TTC549 (cell line): ENCODE measurements at regions not wholly inside any gene's neighbourhood (a gene's known extent, or its start where the extent isn't known, plus 50 kb on each side); places are given as distances from the start of the nearest gene placed in this dataset.

Source experiments
- FAIRE-seq: peaks from 2 replicates; lab custom pipeline; 2012; peaks lifted over from hg19 to GRCh38; lab: Jason Lieb, UNC

DNA sequence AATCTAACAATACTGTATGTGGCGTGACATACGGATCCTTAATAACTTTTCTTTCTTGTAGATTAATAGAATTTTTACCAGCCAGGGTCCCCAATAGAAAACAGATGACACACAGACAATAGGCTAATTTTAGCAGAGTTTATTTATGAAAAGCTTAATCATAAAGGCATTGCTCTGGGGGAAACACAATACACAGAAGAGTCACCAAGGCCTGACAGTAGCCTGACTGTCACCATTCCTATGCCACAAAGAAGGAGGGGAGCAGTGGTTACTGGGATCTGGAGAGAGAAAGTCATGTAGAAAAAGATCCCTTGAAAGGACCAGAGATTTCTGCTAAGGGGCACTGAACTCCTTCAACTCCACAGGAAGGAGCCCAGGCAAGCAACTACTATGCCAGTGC, 139.5 kb downstream of the METTL4 start:
- FAIRE-seq: no peak

DNA sequence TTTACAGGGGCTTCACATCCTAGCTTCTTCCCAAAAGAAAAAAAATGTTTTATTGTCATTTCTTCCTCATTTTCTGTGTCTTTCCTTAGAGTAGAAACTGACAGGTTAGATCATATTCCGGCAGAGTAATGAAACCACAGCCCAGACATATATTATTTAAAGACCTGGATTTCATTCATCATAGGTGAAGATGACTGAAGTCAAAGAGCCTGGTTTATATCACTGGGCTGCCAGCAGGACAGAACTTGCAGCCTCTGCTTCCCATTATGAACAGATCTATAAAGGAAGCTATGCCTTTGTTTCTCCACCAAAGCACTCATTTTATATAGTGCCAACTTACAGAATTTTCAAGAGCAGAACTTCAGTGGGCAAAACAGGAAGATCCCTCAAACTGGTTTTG, 137.9 kb downstream of the METTL4 start:
- FAIRE-seq: no peak

DNA sequence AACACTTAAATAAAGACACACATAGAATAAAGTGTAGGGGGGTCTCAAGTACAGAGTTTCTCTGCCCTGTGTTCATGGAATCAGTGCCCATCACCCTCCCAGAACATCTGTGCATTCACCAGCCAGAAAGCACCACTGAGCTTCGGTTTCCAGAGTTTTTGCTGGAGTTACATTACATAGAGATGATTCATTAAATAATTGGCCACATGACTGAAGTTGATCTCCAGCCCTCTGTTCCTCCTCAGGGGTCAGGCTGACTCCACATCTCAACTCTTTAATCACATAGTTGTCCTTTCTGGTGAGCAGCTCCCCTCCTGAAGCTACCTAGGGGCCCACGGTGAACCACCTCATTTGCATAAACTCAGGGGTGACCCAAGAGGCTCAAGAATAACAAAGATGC, 129.8 kb downstream of the METTL4 start:
- FAIRE-seq: no peak

DNA sequence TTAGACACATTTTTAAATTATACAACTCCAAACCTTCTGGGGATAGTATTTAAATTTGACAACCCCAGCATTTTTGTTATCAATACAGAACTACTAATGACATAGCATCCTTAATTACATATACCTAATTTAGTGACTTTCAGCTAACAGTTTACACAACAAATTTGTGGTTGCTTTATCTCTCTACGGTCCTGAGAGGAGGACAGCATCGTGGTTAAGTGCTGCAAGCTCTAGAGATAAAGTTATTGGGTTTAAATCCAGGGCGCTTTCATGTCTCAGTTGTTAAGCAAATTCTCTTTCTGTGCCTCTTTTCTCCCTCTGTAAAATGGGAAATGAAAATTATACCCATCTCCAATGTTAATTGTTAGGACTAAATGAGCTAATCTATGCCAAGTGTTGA, 129.3 kb downstream of the METTL4 start:
- no peak for FAIRE-seq

DNA sequence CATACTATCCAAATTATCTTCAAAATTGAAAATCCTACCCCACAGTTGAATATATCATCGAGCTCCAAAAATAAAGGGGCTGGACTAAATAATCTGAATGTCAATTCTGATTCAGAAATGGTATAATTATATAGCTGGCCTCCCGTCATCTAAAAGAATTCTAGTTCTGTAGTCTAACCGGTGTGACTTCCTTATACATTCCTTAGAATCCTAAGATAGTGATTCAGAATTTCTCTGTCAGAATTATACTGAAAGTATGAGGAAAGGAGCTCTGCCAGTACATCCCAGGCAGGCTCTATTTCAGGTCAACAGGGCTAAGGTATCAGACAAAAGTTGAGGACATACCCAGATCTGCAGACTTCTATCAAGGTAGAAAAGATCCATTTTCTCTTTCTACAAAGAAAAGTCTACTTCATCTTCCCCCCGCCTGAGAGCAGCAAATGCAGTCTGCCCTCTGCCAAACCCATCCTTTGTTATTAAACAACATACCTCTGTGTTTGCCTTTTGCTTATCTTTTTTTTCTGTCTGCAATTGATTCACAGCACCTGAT, 128.5 kb downstream of the METTL4 start:
- no peak for FAIRE-seq

DNA sequence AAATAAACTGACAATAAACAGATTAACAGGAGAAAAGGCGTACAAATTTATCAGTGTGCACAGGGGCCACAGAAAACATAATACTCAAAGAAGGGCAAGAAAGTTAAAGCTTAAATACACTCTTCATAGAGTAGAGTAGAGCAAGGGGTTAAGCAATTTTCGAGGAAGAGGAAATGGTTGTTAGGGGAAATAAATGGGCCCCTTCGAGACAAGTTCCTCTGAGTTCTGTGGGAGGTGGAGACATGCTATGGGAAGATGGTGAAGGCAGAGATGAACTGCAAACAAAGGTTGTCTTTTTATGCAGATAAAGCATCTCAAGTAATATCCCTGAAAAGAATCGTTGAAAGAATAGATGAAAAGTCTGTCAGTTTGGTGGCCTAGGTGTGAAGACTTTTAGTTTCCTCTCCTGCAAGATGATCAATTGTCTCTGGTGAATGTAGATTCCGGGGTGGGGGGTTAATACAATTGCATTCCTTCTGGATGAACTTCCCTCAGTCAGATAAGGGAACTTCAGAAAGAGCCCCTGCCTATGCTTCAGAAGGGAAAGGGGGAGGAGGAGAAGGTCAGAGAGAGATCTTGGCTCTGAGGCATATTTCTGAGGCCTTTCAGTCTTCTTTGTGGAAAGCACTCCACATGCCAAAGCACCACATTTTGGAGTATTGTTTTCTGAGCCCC, 127.0 kb downstream of the METTL4 start:
- FAIRE-seq: no peak

DNA sequence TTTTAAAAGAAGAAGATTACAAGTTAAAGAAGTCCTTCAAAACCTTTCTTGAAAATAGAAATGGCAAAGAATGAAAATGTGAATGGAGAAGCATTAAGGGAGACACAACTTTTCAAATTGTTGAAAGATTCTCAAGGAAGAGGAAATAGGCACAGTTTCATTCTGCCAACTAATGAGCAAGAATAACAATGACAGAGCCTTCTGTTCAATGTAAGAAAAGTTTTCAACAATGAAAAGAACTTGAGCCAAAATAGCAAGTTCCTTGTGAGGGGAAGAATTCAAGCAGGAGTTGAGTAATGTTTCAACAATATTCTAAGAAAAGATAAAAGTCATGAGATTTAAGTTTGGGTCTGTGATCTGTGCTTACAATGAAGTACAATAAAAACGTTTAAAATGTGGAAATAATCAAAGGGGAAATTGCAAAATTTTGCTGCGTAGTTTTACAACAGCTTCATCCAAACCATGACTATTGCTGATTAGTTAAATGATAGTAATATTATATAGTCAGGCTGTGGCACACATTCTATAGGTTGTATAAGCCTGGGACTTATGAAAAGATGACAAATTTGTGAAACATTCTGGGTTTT, 122.6 kb downstream of the METTL4 start:
- no peak for FAIRE-seq

DNA sequence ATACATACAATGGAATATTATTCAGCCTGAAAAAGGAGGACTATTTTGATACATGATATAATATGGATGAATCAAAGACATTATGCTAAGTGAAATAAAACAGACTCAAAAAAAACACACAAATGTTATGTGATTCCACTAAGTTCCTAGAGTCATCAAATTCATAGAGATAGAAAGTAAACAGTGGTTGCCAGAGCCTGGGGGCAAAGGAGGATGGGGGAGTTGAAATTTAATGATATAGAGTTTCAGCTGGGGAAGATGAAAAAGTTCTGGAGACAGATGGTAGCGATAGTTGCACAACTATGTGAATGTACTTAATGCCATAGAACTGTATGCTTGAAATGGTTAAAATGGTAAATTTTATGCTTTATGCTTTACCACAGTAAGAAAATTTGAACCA, 119.7 kb downstream of the METTL4 start:
- FAIRE-seq: no peak

DNA sequence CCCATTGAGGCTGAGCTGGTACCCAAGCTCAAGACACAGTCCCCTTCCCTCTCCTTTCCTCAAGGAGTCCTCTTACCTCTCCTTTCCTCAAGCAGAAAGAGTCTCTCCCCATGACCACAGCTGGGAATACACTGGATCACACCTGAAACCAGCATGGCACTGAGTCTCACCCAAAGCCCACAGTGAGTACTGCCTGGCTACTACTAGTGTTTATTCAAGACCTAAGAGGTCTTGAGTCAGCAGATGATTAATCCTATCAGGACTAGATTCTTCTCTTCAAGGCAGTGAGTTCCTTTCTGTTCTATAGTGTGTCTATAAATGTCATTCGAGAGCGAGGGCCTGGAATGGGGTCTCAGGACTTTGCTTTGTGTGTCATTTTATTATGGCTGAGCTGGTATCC, 111.4 kb downstream of the METTL4 start:
- FAIRE-seq: no peak

DNA sequence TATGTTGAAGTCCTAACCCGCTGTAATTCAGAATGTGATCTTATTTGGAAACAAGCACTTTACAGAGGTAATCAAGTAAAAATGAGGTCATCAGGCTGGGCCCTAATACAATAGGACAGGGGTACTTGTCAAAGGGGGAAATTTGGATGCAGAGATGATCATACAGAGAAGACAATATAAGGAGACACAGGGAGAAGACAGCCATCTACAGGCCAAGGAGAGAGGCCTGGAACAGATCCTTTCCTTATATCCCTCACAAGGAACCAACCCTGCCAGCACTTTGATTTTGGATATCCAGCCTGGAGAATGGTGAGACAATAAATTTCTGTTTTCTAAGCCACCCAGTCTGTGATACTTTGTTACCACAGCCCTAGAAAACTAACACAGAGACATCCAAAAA, 104.3 kb downstream of the METTL4 start:
- FAIRE-seq: no peak

DNA sequence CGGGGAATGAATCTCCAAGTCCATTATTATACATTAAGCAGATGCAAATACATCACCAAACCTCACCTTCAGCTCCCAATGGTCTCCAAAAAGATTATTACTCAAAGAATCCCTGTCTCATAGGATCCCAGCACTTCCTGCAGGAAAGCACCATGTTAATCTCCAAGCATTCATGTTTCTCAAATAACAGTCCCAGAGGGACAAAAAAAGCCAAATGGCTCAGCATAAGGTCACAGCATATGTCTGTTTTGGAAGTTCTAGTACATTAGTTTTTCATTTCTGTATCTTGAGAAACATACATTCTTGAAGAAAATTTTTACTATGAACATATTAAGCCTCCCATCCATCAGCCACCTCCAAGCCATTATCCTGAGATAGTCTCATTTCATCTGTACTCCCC, 103.3 kb downstream of the METTL4 start:
- no peak for FAIRE-seq

DNA sequence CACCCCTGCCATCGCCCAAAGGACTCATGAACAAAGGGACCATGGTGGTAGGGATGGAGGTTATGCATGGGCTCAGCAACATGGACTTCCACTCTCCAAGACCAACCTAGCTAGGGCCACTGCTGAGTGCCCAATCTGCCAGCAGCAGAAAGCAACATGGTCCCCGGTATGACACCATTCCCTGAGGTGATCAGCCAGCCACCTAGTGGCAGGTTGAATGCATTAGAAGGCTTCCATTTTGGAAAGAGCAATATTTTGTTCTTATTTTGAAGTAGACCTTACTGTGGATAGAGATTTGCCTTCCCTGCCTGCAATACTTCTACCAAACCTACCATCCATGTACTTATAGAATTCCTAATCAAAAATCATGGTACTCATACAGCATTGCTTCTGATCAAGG, 99.8 kb downstream of the METTL4 start:
- no peak for FAIRE-seq

DNA sequence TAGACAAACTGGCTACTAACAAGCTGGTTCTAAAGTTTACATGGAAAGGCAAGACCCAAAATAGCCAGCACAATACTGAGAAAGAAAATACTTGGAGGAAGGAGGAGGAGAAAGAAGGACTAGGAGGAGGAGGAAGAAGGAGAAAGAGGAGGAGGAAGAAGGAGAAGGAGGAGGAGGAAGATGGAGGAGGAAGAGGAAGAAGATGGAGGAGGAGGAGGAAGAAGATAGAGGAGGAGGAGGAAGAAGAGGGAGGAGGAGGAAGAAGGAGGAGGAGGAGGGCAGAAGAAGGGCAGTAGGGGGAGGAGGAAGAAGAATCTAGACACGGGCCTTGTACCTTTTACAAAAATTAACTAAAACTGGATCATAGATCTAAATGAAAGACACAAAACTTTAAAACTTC, 92.6 kb downstream of the METTL4 start:
- FAIRE-seq: no peak

DNA sequence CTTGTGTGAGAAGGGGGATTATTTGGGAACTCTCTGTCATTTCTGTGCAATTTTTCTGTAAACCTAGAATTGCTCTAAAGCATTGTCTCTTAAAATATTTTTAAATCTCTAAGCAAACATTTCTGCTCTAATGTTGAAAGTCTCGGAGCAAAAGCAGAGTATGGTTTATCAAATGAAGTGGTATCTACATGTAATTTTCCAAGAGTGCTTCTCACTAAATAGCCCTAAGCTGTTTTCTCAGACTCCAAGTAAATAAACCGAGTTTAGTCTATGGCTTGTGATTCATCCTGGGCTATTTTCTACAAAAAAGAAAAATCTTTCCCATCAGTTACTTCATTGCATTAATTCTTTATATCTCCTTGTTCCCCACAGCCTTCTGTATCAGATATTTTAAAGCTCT, 90.8 kb downstream of the METTL4 start:
- no peak for FAIRE-seq

DNA sequence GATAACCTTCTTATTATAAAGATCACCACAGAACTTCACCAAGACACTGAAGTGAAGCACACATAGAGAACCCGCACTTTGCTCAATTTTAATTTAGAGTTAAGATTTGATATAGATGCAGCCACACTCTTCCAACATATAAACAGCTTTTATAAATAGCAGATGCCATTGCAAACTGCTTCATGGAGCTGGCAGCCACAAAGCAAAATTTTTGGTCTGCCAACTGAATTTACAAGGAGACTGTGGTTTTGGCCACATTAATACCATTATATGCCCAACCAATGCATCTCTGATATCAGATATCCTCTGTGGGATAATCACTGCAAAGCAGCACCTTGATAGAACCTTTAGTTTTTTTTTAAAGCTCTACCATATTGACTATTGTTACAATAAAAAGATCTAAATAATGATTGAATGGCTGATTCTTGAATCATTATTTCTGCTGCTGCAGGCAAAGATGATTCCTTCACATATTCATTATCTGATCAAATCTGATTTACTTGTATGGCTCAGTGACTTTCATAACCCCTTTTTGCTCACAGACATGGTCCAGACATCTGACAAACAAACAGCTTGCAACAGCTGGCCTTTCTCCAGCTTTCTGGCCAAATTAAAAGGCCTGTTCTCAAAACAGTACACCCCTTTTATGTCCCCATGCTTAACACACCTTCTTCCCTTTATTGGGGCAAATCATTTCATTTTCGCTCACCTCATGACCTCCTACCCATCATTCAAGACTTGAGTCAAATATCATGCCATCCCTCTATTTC, 88.4 kb downstream of the METTL4 start:
- FAIRE-seq: no peak

DNA sequence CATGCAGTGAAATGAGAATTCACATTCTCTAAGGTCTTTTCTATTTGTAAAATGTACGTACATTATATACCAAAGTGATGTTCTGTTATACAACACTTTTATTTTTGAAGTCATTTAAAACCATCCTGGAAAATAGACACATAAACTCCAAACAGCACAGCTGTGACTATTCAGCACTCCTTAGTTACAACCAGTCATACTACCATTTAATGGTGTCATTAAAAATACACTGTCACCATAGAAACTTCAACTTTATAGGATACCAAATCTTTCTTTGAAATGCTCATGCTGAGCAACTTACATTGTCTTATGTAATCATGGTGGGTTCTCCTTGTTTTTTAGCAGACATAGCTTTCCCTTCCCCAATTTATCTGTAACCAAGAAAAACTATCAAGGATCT, 85.3 kb downstream of the METTL4 start:
- no peak for FAIRE-seq

DNA sequence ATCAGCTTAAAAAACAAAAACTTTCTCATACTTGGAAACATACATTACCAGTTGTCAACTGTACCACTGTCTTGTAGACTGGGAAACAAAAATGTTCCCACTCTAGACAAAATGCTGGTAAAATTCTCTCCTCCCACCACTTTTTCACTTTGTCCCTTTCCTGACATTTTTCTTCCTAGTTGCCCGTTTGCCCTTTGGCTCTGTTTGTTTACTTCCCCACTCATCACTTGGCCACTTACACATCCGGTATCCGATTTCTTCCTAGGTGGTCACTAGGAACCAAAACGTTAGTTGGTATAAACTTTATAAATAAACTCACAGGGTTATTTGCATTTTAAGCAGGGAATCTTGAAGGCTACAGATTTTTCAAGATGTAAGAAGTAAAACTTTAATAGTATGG, 84.9 kb downstream of the METTL4 start:
- no peak for FAIRE-seq
